CD1c-positive myeloid dendritic cell (primary cell): ENCODE measurements at regions not wholly inside any gene's neighbourhood (a gene's known extent, or its start where the extent isn't known, plus 50 kb on each side); places are given as distances from the start of the nearest gene placed in this dataset.

Experiments
- DNase-seq: peaks from one replicate; pipeline ENCODE4 v3.0.0-alpha.2; 2016; ENCODE audit errors: extremely low spot score

DNA sequence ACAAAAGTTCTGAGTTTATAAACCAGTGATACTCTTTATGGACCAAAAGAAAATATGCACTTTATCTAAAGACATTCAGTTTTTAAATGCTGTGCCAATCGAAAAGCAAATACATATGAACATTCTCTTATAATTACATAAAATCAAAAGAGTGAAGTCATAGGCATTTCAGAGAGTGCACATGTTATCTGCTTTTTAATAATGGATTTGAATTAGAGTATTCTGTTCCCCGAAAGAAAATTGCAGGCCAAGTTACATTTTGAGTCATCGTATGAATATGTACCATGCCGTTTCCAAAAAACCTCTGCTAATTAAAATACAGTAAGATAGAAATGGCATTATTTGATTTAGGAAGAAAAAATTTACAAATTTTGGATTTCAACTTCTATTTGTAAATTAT, 565.7 kb downstream of the ZEB2 start:
- DNase-seq: no peak

DNA sequence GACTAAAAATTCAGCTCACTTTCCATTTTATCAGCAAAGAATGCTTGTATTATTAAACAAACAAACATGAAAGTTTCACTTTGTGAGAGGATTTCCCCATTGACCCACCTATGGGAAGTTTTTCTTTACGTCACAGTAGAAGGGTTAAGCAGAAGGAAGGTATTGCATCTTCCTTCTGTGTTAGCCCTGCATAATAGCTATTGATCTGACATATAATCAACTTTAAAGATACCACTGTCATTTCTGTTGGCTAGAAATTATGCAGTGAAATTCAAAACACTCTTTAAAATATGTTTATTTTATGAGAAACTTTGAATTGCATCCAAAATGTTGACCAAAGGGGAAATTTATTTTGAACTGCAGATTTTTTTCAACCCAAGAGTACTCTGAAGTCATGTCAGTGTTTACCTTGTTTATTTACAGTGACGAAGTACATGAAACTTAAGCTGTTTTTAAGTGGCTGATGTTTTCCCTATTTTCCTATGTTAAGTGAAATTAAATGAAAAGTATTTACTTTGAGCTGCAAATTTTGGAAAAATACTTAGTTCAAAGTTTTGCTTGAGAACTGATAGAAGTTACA, 566.4 kb downstream of the ZEB2 start:
- no peak for DNase-seq

- no peak for DNase-seq
Observed at GRCh38 chr2:143952536-143952935, 567.4 kb downstream of the ZEB2 start.

GRCh38 chr2:143950704-143951103, 569.2 kb downstream of the ZEB2 start:
- DNase-seq: no peak

- DNase-seq: no peak
Observed at GRCh38 chr2:143949121-143949848, 570.6 kb downstream of the ZEB2 start.

DNA sequence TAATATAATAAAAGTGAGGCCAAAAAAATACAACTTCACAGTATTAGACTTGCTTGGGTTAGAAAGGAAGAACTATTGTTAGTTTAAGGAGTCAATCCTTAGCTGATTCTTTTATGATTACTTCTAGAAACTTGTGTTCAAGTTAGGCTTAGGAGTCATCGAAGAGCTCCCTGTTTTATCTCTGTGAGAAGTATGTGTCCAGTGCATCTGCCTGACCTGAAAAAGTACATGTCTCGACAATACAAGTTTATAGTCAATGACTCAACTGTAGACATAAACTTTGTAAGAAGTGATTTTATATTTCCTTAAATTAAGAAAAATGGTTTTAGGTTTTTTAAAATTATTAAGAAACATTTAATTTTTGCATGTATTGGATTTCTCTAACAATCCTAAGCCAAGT, 571.2 kb downstream of the ZEB2 start:
- no peak for DNase-seq

- DNase-seq: no peak
Observed at GRCh38 chr2:143946436-143947391, 573.2 kb downstream of the ZEB2 start.

GRCh38 chr2:143942486-143942885, 577.4 kb downstream of the ZEB2 start:
- DNase-seq: no peak

GRCh38 chr2:143940720-143941119, 579.2 kb downstream of the ZEB2 start:
- no peak for DNase-seq

DNA sequence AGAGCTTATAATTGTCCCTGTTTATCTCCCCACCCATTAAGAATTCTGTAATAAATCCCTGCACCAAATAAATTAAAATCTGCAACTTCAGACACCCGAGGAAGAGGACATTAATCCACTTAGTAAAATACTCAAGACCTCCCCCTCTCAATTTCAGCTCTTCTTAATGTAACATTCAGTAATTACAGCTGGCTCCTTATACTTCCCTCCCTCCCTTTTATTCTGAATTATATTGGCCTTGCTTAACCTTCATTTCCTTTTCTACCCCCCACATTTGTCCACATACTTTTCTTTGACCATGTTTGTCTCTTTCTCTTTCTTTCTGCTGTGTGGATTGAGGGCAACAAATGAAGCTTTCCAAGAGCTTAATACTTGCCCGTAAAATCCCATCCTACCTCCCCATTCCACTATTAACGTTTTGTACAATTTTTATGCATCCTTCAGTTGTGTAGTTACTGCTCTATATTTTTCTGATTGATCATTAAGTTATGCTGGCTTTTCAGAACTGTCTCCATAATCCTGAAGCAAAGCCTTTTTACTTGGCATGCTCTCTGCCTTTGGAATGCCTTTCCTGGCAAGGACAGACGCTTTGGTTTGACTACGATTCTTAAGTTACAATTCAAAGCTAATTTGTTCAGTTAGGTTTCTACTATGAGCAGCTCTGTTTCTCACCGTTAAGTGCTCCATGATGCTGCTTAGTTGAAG, 580.1 kb downstream of the ZEB2 start:
- DNase-seq: no peak

DNA sequence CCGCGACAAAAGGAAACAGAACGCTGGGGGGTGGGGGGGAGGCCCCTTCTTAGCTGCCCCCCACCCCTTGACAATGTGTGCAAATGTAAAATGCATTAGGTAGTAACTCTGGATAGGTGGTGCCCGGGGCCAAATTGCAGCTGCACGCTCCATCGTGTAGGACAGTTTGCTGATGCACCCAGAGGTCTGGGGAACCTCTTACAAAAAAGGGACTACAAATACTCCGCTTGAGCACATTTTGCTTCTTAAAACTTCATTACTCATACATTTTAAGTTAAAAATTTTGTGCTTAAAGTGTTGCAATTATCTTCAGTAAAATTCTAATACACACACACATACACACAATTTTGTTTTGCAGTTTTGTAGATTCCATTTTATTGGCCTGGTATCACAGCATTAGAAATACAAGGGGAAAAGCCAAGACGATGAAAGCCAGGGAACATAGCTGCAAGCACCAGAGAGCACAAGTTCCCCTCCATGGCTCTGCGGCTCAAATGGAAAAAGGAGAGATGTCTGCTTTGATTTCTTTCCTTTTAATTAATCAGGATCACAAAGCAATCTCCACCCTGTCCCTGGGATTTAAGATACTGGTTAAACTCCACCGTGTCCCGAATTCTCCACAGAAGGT, 582.1 kb downstream of the ZEB2 start:
- DNase-seq: no peak

- DNase-seq: peak; percentile 15
Observed at GRCh38 chr2:143936848-143937722, 582.8 kb downstream of the ZEB2 start.

DNA sequence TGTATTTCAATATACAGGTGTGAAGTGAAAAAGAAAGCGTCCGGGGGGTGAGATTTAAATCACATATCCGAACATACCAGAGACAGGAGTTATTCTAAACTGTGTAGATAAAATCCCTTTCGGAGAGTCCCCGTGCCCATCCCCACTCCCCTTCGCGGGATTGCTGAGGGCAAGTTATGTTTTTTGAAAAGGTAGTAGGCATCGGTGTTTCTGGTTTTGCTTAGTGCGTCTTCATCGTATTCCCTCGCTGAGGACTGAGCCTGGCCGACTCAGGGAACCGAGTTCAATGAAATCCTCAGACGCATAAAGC, 583.4 kb downstream of the ZEB2 start:
- DNase-seq: no peak

DNA sequence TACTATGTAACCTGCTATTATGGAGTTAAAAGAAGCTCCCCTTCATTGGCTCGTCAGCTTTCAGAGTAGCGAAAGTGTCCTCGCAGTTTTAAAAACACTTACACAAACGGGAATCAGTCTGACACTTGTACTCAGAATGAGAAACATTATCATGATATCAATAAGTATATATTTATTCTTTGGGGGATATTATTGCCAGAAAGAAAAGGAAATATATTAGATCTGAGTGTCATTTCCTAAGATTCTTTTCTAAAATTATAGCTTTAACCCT, 584.5 kb downstream of the ZEB2 start:
- no peak for DNase-seq

DNA sequence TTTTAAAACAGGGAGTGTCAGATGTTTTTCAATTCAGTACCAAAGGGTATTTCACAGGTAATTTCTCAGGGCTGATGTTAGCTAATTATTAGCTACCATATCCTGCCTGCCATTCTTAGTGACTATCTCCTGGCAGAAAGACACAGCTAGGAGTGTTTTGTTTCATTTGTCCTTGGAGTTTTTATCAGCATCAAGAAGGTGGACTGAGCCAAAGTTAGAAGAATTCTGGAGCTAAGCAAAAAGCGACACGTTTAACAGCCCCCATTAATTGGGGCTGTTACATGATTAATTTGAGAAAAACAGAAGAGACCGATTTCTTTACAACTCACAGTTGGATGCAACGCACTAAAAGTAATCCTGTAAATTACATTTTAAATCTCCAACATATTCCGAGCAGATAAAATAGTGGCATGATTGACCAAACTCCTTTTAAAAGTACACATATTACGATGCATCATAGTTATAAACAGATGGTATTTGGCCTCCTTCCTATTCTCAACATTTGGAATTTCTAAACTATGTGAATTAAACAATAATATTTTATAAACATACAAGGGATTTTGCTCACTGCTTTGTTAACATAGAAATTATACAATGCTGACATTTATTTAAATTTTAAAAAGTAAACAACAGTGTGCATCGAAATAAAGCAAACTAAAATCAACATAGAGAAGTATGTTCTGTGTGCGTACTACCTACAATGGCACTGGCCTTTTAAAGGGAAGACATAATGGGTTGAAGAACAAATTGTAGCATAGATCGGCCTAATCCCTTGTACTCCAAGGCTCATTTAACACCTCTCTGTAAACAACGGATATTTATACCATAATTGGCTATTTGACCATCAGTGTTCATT, 585.1 kb downstream of the ZEB2 start:
- DNase-seq: no peak

GRCh38 chr2:143933946-143934569, 585.9 kb downstream of the ZEB2 start:
- no peak for DNase-seq

GRCh38 chr2:143930891-143931290, 589.0 kb downstream of the ZEB2 start:
- DNase-seq: no peak

DNA sequence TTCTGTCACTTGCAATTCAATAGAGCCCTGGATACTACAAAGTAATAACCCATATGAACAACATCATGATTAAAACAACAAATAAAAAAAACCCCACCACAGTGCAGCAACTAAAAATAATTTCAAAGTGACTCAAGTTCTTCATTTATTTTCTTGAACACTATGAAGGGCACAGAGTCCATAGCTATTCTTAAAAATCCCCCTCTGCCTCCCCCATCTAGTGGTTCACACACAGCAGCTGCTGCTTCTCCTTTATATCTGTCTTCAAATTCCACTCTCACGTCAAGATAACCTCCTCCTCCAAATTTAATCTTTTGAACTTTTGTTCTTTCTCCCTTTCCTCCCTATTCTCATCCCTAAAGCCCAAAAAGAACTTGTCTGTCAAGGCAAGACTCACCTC, 591.3 kb downstream of the ZEB2 start:
- no peak for DNase-seq

GRCh38 chr2:143928184-143928583, 591.7 kb downstream of the ZEB2 start:
- no peak for DNase-seq

DNA sequence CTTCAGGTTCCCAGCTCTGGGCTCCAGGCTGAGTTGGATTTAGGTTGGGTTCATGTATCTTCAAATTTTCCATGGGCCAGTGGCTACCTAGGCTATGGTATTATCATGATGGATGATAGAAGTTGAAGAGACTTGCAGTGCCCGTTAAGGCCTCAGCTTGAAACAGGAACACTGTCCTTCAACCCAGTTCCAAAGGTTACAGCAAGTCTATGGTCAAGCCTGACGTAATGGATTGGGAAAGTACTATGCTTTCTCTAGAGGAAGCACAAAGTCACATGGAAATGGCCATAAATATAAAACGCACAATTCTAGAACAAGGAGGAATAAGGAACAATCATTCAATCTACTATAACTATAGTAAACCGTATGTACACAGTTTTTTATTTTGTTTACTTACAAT, 593.2 kb downstream of the ZEB2 start:
- DNase-seq: no peak
